Mesothelial cell of epicardium (in vitro differentiated cells): ENCODE measurements at regions not wholly inside any gene's neighbourhood (a gene's known extent, or its start where the extent isn't known, plus 50 kb on each side); places are given as distances from the start of the nearest gene placed in this dataset.
"Not testable (repeated sequence)": the region's sequence is repeated elsewhere in the genome, so short reads cannot be mapped to it uniquely, and the experiment has no call there.

Source experiments
- DNase-seq, 2 experiments: peaks; one replicate each; pipeline ENCODE4 v3.0.0; 2021; ENCODE audit warnings: low spot score in 2 of 2; ENCODE audit not compliant: unreplicated experiment in 2 of 2
- H3K27ac Mint-ChIP-seq: 2 replicates; pipeline ENCODE4 v1.8.0; 2021; ENCODE audit warnings: mixed read lengths
- H3K27me3 Mint-ChIP-seq: 2 replicates; pipeline ENCODE4 v1.8.0; 2021; ENCODE audit warnings: low read depth, mixed read lengths
- H3K36me3 Mint-ChIP-seq: 2 replicates; pipeline ENCODE4 v1.8.0; 2021; ENCODE audit warnings: mixed read lengths
- H3K4me1 Mint-ChIP-seq: 2 replicates; pipeline ENCODE4 v1.8.0; 2021; ENCODE audit warnings: mixed read lengths
- H3K4me3 Mint-ChIP-seq: 2 replicates; pipeline ENCODE4 v1.8.0; 2021; ENCODE audit warnings: mild to moderate bottlenecking, moderate library complexity, mixed read lengths
- H3K9me3 Mint-ChIP-seq: 2 replicates; pipeline ENCODE4 v1.8.0; 2021; ENCODE audit warnings: mixed read lengths
- TF ChIP-seq, protein P1 (sequence below): fragments of 200-600 bp; sonication (generic); IDR thresholded peaks from one replicate; pipeline ENCODE4 v1.5.0; 2021; ENCODE audit warnings: antibody characterized with exemption; ENCODE audit not compliant: unreplicated experiment

DNA sequence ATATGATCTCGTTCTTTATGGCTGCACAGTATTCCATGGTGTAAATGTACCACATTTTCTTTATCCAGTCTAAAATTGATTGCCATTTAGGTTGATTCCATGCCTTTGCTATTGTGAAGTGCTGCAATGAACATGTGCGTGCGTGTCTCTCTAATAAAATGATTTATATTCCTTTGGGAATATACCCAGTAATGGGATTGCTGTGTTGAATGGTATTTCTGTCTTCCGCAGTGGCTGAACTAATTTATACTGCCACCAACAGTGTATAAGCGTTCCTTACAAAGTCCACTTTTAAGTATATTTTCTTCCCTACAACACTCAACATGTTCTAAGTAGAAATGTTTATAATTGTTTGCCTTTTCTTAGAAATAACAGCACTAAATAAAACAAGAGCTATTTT lies 521.9 kb downstream of the DTWD2 start:
- Mint-ChIP-seq H3K36me3 (no peaks in the 10 kb centered on the region), H3K9me3 (peaks cover 10% of the 10 kb centered on the region), H3K27me3 (peaks cover 3% of the 10 kb centered on the region), H3K4me3 (no peak overlapping the region), H3K27ac (no peak overlapping the region), H3K4me1 (peaks cover 11% of the 10 kb centered on the region)
- DNase-seq: no peak
- TF ChIP-seq, protein P1, sequence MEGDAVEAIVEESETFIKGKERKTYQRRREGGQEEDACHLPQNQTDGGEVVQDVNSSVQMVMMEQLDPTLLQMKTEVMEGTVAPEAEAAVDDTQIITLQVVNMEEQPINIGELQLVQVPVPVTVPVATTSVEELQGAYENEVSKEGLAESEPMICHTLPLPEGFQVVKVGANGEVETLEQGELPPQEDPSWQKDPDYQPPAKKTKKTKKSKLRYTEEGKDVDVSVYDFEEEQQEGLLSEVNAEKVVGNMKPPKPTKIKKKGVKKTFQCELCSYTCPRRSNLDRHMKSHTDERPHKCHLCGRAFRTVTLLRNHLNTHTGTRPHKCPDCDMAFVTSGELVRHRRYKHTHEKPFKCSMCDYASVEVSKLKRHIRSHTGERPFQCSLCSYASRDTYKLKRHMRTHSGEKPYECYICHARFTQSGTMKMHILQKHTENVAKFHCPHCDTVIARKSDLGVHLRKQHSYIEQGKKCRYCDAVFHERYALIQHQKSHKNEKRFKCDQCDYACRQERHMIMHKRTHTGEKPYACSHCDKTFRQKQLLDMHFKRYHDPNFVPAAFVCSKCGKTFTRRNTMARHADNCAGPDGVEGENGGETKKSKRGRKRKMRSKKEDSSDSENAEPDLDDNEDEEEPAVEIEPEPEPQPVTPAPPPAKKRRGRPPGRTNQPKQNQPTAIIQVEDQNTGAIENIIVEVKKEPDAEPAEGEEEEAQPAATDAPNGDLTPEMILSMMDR: no peak

DNA sequence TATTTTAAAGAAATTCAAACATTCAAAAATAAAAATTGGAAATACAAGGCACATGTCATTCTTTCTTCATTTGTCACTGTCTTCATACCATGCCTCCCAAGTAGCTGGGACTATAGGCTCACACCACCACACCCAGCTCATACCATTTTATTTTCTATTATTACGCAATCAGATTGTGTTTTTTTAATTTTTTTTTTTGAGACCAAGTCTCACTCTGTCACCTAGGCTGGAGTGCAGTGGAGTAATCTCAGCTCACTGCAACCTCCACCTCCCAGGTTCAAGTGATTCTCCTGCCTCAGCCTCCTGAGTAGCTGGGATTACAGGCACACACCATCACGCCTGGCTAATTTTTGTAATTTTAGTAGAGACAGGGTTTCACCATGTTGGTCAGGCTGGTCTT lies 526.1 kb downstream of the DTWD2 start:
- H3K27me3 Mint-ChIP-seq, H3K9me3 Mint-ChIP-seq, DNase-seq, H3K27ac Mint-ChIP-seq, H3K4me1 Mint-ChIP-seq, H3K4me3 Mint-ChIP-seq, H3K36me3 Mint-ChIP-seq: not testable (repeated sequence)

DNA sequence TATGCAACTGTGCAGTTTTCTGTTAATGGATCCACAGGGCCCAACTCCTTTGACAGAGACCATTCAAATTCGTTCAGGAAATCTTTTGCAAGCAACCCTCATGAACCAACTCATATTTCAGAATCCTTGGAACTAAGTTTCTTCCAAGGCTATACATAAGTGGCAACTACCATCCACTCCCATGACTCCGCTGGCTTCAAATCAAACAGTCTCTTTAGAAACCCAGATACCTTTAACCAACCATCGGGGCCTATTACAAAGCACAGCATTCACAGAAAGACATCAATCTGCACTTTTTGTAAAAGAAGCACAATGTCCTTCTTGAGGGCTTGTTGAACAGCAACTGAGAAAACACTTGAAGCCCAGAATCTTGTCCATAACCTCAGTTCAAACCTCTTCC lies 526.9 kb downstream of the DTWD2 start:
- Mint-ChIP-seq H3K4me1 (peaks cover 1% of the 10 kb centered on the region), H3K9me3 (no peaks in the 10 kb centered on the region), H3K27me3 (peaks cover 3% of the 10 kb centered on the region), H3K36me3 (no peaks in the 10 kb centered on the region), H3K27ac (no peak overlapping the region), H3K4me3 (no peak overlapping the region)
- no peak for DNase-seq
- TF ChIP-seq, protein P1: no peak

DNA sequence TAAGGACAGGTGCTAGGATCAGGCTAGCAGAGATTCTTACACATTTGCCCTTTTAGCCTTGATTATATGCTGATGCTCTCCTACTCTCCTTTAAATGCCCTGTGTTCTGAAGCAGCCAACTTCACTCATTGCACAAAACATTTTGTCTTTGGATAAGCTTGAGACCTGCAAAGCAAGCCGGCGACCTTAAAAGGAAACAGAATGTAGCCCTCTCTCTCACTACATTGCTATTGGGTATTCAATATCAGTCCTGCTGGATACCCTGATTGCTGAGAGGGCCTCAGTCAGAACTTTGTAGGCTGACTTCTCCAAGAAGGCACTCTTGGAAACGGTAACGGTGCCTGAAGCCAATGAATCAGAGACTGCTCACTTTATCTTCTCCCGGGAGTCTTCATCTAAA lies 528.9 kb downstream of the DTWD2 start:
- TF ChIP-seq, protein P1: no peak
- Mint-ChIP-seq H3K4me1 (peaks cover 1% of the 10 kb centered on the region), H3K4me3 (no peak overlapping the region), H3K36me3 (no peaks in the 10 kb centered on the region), H3K27ac (no peak overlapping the region), H3K9me3 (peaks cover 10% of the 10 kb centered on the region), H3K27me3 (peaks cover 3% of the 10 kb centered on the region)
- no peak for DNase-seq

DNA sequence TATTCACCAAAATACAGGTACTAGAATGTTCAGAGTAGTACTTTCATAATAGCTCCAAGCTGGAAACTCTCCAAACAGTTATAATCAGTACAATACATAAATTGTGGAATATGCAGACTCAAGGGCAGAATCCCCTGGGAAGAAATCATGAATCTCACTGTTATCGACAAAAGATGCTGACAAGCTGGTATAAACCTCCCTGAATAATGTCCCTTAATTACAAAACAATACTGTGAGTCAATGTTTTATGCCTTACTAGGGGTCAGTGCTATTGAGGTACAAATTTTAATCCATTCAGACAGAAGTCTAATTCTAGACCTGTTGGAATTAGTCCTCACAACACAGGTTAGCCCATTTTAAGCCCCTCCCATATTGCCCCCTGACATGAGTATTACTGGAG lies 532.3 kb downstream of the DTWD2 start:
- Mint-ChIP-seq H3K4me1 (peaks cover 7% of the 10 kb centered on the region), H3K4me3 (no peak overlapping the region), H3K27ac (no peak overlapping the region), H3K9me3 (peaks cover 18% of the 10 kb centered on the region), H3K27me3 (peaks cover 3% of the 10 kb centered on the region), H3K36me3 (no peaks in the 10 kb centered on the region)
- TF ChIP-seq, protein P1: no peak
- DNase-seq: no peak

DNA sequence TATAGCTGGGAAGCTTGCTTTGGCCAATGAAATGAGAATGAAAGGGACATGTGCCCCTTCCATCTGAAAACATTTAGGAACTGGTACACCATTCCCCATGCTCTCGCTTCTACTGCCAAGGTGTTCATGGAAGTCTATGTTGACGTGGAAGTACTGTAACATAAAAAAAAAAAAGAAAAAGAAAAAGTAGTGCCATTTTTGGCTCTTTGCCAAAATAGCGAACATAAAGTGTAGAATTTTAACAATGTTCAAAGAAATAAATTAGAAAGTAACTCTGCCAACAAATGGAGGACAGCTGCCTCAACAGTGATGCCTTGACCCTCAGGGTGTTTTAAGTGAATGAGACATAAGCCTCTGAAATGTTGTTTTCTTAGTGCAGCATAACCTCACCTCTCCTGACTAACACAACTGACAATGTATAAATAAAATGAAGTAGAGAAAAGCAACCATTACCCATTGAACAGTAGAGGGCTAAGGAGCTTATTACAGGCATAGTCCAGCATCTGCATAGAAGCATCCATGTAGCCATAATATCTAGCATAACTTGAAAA lies 536.6 kb downstream of the DTWD2 start:
- Mint-ChIP-seq H3K36me3 (no peaks in the 10 kb centered on the region), H3K27ac (no peak overlapping the region), H3K4me3 (no peak overlapping the region), H3K4me1 (peaks cover 12% of the 10 kb centered on the region), H3K27me3 (no peaks in the 10 kb centered on the region), H3K9me3 (peaks cover 18% of the 10 kb centered on the region)
- TF ChIP-seq, protein P1: no peak
- no peak for DNase-seq
